Thyroid gland (tissue), 4 donors: ENCODE measurements at regions not wholly inside any gene's neighbourhood (a gene's known extent, or its start where the extent isn't known, plus 50 kb on each side); places are given as distances from the start of the nearest gene placed in this dataset.

ENCODE experiments used
- POLR2A ChIP-seq, 2 donors: fragments of 450-650 bp; IDR thresholded peaks; one replicate each; pipeline ENCODE4 v1.6.1; 2017; ENCODE audit warnings: antibody characterized with exemption in 2 of 2, mild to moderate bottlenecking in 2 of 2, moderate library complexity in 1 of 2
- TF ChIP-seq, protein P1 (sequence below), 6 experiments: fragments of 200-600 bp in 3 of 6; fragments of 450-650 bp in 3 of 6; sonication (generic) in 3 of 6; IDR thresholded peaks; one replicate each; pipeline ENCODE4 v1.5.1; 2016 to 2019; ENCODE audit warnings: antibody characterized with exemption in 6 of 6, mild to moderate bottlenecking in 2 of 6, inconsistent platforms in 1 of 6, moderate library complexity in 1 of 6

DNA sequence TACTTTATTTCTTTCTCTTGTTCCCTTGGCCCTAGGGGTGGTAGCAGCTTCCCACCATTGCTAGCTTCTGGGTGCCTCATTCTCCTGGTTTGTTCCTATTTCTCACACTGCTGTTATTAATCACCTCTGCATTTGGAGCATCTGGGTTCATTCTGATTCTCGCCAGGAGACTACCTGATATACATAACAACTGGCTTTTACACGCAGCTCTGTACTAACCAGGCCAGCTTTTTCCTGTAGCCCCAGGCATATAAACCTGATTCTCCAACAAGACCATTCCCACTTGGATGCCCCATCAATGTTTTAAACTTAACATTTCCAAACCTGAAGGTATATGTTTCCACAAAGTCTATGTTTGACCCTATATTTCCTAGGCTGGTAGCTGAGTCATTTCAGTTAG is 403.9 kb upstream of the DCC start:
- TF ChIP-seq, protein P1, sequence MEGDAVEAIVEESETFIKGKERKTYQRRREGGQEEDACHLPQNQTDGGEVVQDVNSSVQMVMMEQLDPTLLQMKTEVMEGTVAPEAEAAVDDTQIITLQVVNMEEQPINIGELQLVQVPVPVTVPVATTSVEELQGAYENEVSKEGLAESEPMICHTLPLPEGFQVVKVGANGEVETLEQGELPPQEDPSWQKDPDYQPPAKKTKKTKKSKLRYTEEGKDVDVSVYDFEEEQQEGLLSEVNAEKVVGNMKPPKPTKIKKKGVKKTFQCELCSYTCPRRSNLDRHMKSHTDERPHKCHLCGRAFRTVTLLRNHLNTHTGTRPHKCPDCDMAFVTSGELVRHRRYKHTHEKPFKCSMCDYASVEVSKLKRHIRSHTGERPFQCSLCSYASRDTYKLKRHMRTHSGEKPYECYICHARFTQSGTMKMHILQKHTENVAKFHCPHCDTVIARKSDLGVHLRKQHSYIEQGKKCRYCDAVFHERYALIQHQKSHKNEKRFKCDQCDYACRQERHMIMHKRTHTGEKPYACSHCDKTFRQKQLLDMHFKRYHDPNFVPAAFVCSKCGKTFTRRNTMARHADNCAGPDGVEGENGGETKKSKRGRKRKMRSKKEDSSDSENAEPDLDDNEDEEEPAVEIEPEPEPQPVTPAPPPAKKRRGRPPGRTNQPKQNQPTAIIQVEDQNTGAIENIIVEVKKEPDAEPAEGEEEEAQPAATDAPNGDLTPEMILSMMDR (IDR thresholded peaks at IDR 0.05): no peak
- TF ChIP-seq POLR2A (IDR thresholded peaks at IDR 0.05): no peak
